LNCAP (cell line): ENCODE measurements at regions not wholly inside any gene's neighbourhood (a gene's known extent, or its start where the extent isn't known, plus 50 kb on each side); places are given as distances from the start of the nearest gene placed in this dataset.

Experiments used
- CTCF ChIP-seq: fragments of 450-650 bp; IDR thresholded peaks from 2 replicates; pipeline ENCODE4 v1.5.1; 2017; ENCODE audit warnings: mild to moderate bottlenecking

GRCh38 chr17:33403194-33403593, 110.1 kb upstream of the ASIC2 start:
- no peak for TF ChIP-seq CTCF

GRCh38 chr17:33404070-33404819, 111.2 kb upstream of the ASIC2 start:
- TF ChIP-seq CTCF = no peak

- no peak for TF ChIP-seq CTCF
These were observed 123.0 kb upstream of the ASIC2 start for GRCh38 chr17:33416131-33416530.

GRCh38 chr17:33421933-33422332, 128.8 kb upstream of the ASIC2 start:
- TF ChIP-seq CTCF = no peak

- TF ChIP-seq CTCF = no peak
These were observed 140.5 kb upstream of the ASIC2 start for GRCh38 chr17:33433581-33433980.

GRCh38 chr17:33434841-33435240, 141.7 kb upstream of the ASIC2 start:
- no peak for TF ChIP-seq CTCF

- TF ChIP-seq CTCF = no peak
These were observed 142.7 kb upstream of the ASIC2 start for GRCh38 chr17:33435721-33436301.

- no peak for TF ChIP-seq CTCF
These were observed 143.2 kb upstream of the ASIC2 start for GRCh38 chr17:33436321-33436720.
